PC-3 (cell line): ENCODE measurements at regions not wholly inside any gene's neighbourhood (a gene's known extent, or its start where the extent isn't known, plus 50 kb on each side); places are given as distances from the start of the nearest gene placed in this dataset.

Source experiments
- ATAC-seq: fragments of 200-7000 bp; cut with Tn5 transposase; 2 replicates; pipeline ENCODE4 v1.9.1; 2020; ENCODE audit warnings: mild to moderate bottlenecking, moderate library complexity
- BruUV-seq: library from RNA; stranded (reverse); fragments of 400-500 nt; replicated peaks from 2 replicates; lab custom pipeline; 2021; lab: Mats Ljungman, UMichigan
- CTCF ChIA-PET: fragments of 300-600 bp; sonication (Branson Sonifier 250); formaldehyde crosslinking; loops from one replicate; lab custom pipeline; 2022; ENCODE audit warnings: antibody characterized with exemption; lab: Charles Lee
- POLR2A ChIA-PET: fragments of 300-600 bp; sonication (Branson Sonifier 250); formaldehyde crosslinking; loops from one replicate; lab custom pipeline; 2022; ENCODE audit warnings: antibody characterized with exemption; ENCODE audit not compliant: unreplicated experiment; lab: Charles Lee
- DNase-seq: peaks from one replicate; pipeline ENCODE4 v3.0.0-alpha.2; 2015
- H2AFZ ChIP-seq: fragments of 300-600 bp; sonication (generic); 2 replicates; pipeline ENCODE4 v1.6.0; 2016; ENCODE audit warnings: antibody characterized with exemption, low read length
- H3F3A ChIP-seq: fragments of 300-600 bp; sonication (generic); one replicate; pipeline ENCODE4 v1.6.0; 2017; ENCODE audit warnings: antibody characterized with exemption, low read length, control low read depth, mild to moderate bottlenecking; ENCODE audit not compliant: unreplicated experiment
- H3K27ac ChIP-seq: fragments of 300-600 bp; sonication (generic); 2 replicates; pipeline ENCODE4 v1.5.1; 2016; ENCODE audit warnings: mild to moderate bottlenecking, low read length
- H3K27me3 ChIP-seq: fragments of 300-600 bp; sonication (generic); 2 replicates; pipeline ENCODE4 v1.6.1; 2016; ENCODE audit warnings: low read length, mixed read lengths
- H3K36me3 ChIP-seq: fragments of 300-600 bp; sonication (generic); 2 replicates; pipeline ENCODE4 v1.6.1; 2016; ENCODE audit warnings: low read depth, mixed run types, low read length, mixed read lengths
- H3K4me1 ChIP-seq: fragments of 300-600 bp; sonication (generic); 2 replicates; pipeline ENCODE4 v1.5.1; 2016; ENCODE audit warnings: low read length; ENCODE audit not compliant: insufficient read depth
- H3K4me2 ChIP-seq: fragments of 300-600 bp; sonication (generic); 2 replicates; pipeline ENCODE4 v1.6.0; 2016; ENCODE audit warnings: low read length
- H3K4me3 ChIP-seq: fragments of 300-600 bp; sonication (generic); 2 replicates; pipeline ENCODE4 v1.5.1; 2016; ENCODE audit warnings: mild to moderate bottlenecking, low read length, mixed read lengths
- H3K79me2 ChIP-seq: fragments of 300-600 bp; sonication (generic); 2 replicates; pipeline ENCODE4 v1.6.1; 2017; ENCODE audit warnings: low read length, mixed read lengths
- H3K9ac ChIP-seq: fragments of 300-600 bp; sonication (generic); 2 replicates; pipeline ENCODE4 v1.6.0; 2016; ENCODE audit warnings: mild to moderate bottlenecking, low read length
- H3K9me2 ChIP-seq: fragments of 300-600 bp; sonication (generic); replicated peaks from 2 replicates; pipeline ENCODE4 v1.6.1; 2016; ENCODE audit warnings: mixed run types, low read length, mixed read lengths
- H3K9me3 ChIP-seq: fragments of 300-600 bp; sonication (generic); 2 replicates; pipeline ENCODE4 v1.6.1; 2016; ENCODE audit warnings: low read length, mixed read lengths
- H4K20me1 ChIP-seq: fragments of 300-600 bp; sonication (generic); 2 replicates; pipeline ENCODE4 v1.6.1; 2016; ENCODE audit warnings: low read length, mixed read lengths
- EZH2 ChIP-seq: fragments of 300-600 bp; sonication (generic); IDR thresholded peaks from one replicate; pipeline ENCODE4 v1.6.1; 2017; ENCODE audit warnings: antibody characterized with exemption, mild to moderate bottlenecking, low read length; ENCODE audit not compliant: unreplicated experiment
- EZH2phosphoT487 ChIP-seq: fragments of 300-600 bp; sonication (generic); IDR thresholded peaks from 2 replicates; pipeline ENCODE4 v1.6.1; 2018; ENCODE audit warnings: mild to moderate bottlenecking, antibody characterized with exemption, low read length, borderline replicate concordance
- intact Hi-C: fragments of 100-400 bp; cut with micrococcal nuclease; formaldehyde crosslinking; loops from 2 replicates; pipeline ENCODE4 v1.9.0; 2023
- TF ChIP-seq, protein P1 (sequence below): fragments of 300-600 bp; sonication (generic); conservative IDR thresholded peaks from 2 replicates; pipeline ENCODE4 v1.5.1; 2017; ENCODE audit warnings: antibody characterized with exemption, low read depth, mild to moderate bottlenecking, low read length

DNA sequence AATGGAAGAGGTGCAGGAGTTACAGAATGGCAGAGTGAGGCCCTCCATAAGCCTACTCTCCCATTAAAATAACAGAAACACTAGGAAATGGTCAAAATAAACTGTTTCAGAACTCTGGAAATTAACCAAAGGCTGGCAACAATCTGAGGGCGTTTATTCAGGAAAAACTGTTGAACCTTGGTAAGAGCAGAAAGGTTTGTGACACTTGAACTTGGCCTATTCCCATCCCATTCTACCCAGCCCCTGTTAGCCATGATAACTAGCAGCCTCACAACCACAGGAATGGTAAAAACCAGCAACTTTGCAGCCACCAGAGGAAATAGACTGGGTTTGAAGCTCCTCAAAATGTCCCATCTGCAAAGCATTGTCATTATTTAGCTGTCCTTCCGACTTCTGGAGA, 256.8 kb downstream of the RHOU start:
- no TSS peak for BruUV-seq
- TF ChIP-seq EZH2 (no peak), EZH2phosphoT487 (no peak)
- TF ChIP-seq, protein P1, sequence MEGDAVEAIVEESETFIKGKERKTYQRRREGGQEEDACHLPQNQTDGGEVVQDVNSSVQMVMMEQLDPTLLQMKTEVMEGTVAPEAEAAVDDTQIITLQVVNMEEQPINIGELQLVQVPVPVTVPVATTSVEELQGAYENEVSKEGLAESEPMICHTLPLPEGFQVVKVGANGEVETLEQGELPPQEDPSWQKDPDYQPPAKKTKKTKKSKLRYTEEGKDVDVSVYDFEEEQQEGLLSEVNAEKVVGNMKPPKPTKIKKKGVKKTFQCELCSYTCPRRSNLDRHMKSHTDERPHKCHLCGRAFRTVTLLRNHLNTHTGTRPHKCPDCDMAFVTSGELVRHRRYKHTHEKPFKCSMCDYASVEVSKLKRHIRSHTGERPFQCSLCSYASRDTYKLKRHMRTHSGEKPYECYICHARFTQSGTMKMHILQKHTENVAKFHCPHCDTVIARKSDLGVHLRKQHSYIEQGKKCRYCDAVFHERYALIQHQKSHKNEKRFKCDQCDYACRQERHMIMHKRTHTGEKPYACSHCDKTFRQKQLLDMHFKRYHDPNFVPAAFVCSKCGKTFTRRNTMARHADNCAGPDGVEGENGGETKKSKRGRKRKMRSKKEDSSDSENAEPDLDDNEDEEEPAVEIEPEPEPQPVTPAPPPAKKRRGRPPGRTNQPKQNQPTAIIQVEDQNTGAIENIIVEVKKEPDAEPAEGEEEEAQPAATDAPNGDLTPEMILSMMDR = no peak
- CTCF ChIA-PET = no interaction called here

DNA sequence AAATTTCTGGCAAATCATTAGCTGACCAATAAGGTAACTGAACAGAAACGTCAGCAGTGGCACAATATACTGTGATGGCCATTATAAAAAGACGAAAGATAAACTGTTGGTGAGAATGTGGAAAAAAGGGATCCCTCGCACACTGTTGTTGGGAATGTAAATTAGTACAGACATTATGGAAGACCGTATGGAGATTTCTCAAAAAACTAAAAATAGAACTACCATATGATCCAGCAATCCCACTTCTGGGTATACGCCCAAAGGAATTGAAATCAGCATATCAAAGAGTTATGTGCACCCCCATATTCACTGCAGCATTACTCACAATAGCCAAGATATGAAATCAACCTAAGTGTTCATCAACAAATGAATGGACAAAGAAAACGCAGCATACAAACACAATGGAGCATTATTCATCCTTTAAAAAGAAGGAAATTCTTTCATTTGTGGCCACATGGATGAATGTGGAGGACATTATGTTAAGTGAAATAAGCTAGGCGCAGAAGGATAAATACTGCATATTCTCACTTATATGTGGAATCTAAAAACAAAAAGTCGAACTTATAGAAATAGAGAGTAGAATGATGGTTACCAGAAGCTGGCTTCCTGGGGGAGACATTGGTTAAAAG, 257.7 kb downstream of the RHOU start:
- POLR2A ChIA-PET = interaction anchor here (0.6 kb wide), 1 partner anchor 33 kb away, joined by 7 read pairs; no protein-coding TSS in a partner anchor
- Histone ChIP-seq H4K20me1 (no peaks in the 10 kb centered on the region), H3K79me2 (no peaks in the 10 kb centered on the region), H3K27me3 (peaks cover 94% of the 10 kb centered on the region), H3K4me3 (no peak overlapping the region), H3K4me2 (no peak overlapping the region), H3K9me3 (no peaks in the 10 kb centered on the region), H3K9ac (no peak overlapping the region), H3K4me1 (no peaks in the 10 kb centered on the region), H3K36me3 (no peaks in the 10 kb centered on the region), H3K9me2 (no peaks in the 10 kb centered on the region; the same call in 1 of the 2 replicates), H2AFZ (no peak overlapping the region), H3K27ac (no peak overlapping the region), H3F3A (no peaks in the 10 kb centered on the region)
- ATAC-seq (no peak), DNase-seq (no peak)
- intact Hi-C loops = no loop called here
- TF ChIP-seq, protein P1 = no peak
- TF ChIP-seq EZH2phosphoT487 = no peak
- no peak for TF ChIP-seq EZH2
- BruUV-seq = no TSS peak
- CTCF ChIA-PET = no interaction called here

More for the DNA sequence above, 256.8 kb downstream of the RHOU start:
- H2AFZ ChIP-seq = no peak overlapping the region
- H4K20me1 ChIP-seq = no peaks in the 10 kb centered on the region
- DNase-seq (no peak), ATAC-seq (no peak)
- H3K9me2 ChIP-seq = no peaks in the 10 kb centered on the region; the same call in 1 of the 2 replicates
- peaks cover 94% of the 10 kb centered on the region for H3K27me3 ChIP-seq
- no peaks in the 10 kb centered on the region for H3K79me2 ChIP-seq
- H3K9me3 ChIP-seq = no peaks in the 10 kb centered on the region
- no peaks in the 10 kb centered on the region for H3K4me1 ChIP-seq
- no peaks in the 10 kb centered on the region for H3F3A ChIP-seq
- intact Hi-C loops = no loop called here
- POLR2A ChIA-PET = no interaction called here
- H3K4me2 ChIP-seq = no peak overlapping the region
- H3K27ac ChIP-seq = no peak overlapping the region
- H3K4me3 ChIP-seq = no peak overlapping the region
- H3K9ac ChIP-seq = no peak overlapping the region
- H3K36me3 ChIP-seq = no peaks in the 10 kb centered on the region
